Astrocyte of the cerebellum (primary cell): ENCODE measurements at regions not wholly inside any gene's neighbourhood (a gene's known extent, or its start where the extent isn't known, plus 50 kb on each side); places are given as distances from the start of the nearest gene placed in this dataset.

Experiments
- DNase-seq: peaks from one replicate; pipeline ENCODE4 v3.0.0-alpha.2; 2011; ENCODE audit warnings: low read depth
- H3K4me3 ChIP-seq: 2 replicates; pipeline ENCODE4 v1.5.1; 2011; ENCODE audit warnings: mild to moderate bottlenecking, low read depth, low read length, moderate library complexity
- in situ Hi-C: cut with HindIII; loops from 2 replicates; pipeline ENCODE4 v1.10.0; 2017; ENCODE audit warnings: low sequenced_read_pairs
- TF ChIP-seq, protein P1 (sequence below): IDR thresholded peaks from 2 replicates; pipeline ENCODE4 v1.5.1; 2012; ENCODE audit warnings: low read length, low read depth, moderate library complexity, mild to moderate bottlenecking; ENCODE audit errors: missing control alignments

DNA sequence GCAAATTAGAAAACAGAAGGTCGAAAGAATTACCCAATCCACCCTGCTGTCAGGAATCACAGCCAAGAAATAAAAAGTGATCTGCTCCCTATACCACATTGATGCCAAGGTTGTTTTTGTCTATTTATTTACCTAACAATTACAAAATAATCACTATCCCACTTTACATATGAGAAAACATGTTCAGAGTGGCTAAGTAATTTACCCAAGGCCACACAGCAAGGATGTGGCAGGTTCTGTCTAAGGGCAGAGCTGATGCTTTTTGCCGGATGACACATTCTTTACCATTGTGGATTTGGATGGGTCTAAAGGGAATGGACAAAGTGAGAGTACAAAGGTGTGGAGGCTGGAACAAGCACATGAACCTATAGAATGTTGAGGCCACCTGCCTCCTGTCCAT, 460.7 kb downstream of the INSC start:
- no peak for DNase-seq
- TF ChIP-seq, protein P1, sequence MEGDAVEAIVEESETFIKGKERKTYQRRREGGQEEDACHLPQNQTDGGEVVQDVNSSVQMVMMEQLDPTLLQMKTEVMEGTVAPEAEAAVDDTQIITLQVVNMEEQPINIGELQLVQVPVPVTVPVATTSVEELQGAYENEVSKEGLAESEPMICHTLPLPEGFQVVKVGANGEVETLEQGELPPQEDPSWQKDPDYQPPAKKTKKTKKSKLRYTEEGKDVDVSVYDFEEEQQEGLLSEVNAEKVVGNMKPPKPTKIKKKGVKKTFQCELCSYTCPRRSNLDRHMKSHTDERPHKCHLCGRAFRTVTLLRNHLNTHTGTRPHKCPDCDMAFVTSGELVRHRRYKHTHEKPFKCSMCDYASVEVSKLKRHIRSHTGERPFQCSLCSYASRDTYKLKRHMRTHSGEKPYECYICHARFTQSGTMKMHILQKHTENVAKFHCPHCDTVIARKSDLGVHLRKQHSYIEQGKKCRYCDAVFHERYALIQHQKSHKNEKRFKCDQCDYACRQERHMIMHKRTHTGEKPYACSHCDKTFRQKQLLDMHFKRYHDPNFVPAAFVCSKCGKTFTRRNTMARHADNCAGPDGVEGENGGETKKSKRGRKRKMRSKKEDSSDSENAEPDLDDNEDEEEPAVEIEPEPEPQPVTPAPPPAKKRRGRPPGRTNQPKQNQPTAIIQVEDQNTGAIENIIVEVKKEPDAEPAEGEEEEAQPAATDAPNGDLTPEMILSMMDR = no peak
- in situ Hi-C loops = no loop called here
- no peak overlapping the region for H3K4me3 ChIP-seq

DNA sequence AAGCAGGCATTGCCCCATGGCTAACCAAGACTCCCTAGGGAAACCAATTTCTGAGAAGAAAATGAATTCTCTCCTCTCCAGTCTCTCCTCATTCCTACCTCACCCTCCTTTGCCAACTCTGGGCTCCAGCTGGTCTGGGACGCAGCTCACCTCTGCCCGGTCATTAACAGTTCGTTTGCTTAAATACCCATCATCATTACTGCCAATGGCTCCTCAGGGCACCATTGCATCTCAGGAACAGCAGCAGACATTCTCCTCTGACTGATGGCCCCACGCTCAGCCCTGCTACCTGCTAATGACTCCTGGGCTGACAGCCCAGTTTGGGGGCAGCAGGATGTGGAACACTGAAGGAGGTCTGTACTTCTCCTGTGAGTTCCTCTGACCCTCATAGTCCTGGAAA, 462.0 kb downstream of the INSC start:
- TF ChIP-seq, protein P1 = no peak
- no peak for DNase-seq
- in situ Hi-C loops = no loop called here
- no peak overlapping the region for H3K4me3 ChIP-seq

DNA sequence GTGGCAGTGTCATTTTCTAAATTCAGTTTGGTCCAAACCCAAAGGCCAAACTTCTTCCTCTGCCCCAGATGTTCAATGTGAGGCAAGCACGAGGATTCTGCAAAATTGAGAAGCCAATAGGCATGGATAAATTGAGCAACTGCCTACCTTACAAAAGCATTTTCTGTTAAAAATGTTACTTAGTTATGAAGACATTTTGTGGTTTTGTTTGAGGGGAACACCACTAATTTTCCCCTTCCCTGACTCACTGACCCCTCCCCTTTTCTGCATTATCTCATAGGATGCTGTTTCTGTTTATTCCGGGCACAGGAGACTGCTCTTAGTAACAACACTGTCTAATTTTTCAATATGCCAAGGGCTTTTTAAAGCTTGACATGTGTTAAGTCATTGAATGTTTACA, 462.8 kb downstream of the INSC start:
- TF ChIP-seq, protein P1 = no peak
- DNase-seq = no peak
- no peak overlapping the region for H3K4me3 ChIP-seq
- in situ Hi-C loops = no loop called here

DNA sequence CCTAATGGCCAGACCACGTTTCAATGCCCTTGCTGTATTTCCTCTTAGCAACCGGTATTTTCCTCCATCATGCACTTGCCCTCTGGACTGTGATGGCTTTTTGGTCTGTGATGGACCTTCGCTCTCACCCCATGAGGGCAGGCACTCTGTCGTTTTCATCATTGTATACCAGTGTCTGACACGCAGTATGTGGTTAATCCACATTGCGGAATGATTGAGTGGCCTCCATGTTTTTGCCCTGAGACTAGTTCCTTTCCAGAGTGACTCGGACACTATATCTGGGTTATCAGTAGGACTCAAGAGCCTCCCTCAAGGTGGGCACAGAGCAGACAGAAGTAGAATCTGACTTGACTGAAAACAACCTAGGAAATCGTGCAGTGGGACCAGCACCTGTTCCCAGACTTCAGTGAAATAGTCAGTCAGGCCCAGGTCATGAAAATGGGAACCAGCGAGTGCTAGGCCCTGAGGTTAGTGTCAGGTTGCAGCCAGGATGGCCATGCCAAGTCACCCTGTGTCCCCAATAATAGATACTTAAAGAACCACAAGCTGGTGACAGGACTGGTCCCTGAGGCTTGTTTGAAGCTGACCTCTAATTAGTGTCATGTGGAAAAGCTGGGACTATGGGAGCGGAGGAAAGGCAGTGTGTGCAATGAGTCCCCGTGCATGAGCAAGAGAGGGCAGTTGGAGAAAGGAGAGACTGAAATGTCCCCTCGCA, 464.7 kb downstream of the INSC start:
- in situ Hi-C loops = no loop called here
- H3K4me3 ChIP-seq = no peak overlapping the region
- TF ChIP-seq, protein P1 = no peak
- DNase-seq = no peak

DNA sequence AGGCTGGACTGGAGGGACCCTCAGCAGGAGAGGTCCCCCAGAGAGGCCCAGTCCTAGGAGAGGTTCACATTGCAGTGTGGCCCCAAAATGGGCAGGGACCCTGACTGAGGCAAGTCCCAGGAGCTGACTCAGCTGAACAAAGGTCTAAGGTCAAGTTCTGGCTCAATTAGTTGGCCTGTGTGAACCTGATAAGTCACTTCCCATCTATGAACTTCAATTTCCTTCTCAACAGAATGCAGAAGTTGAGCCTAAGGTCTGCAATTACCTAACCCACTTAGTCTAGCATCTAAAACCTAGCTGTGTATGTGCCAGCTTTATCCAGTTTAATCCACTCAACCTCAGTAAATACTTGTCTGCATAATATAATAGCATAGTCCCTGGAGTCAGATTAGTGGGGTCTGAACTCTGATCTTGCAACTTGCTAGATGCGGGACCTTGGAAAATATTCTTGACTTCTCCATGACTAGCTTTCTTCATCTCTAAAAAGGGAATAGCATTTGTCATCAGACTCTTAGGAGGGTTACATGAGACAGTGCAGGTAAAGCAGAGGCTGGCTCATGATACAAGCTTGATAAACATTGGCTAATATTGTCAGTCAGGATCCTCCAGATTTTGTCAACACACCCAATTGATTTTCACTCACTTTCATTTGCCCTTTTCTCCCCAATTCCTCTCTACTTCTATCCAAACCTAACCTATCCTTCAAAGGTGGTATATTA, 465.5 kb downstream of the INSC start:
- no peak overlapping the region for H3K4me3 ChIP-seq
- DNase-seq = no peak
- in situ Hi-C loops = no loop called here
- TF ChIP-seq, protein P1 = no peak

DNA sequence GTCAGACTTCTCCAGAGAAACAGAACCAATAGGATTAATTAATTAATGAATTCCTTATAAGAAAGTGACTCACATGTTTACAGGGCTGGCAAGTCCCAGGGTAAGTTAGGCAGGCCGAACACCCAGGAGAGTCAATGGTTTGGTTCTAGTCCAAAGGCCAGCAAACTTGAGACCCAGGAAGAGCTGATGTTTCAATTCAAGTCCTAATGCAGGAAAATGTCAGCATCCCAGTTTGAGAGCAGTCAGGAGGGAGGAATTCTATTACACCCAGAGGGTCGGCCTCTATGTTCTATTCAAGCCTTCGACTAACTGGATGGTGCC, 466.0 kb downstream of the INSC start:
- TF ChIP-seq, protein P1 = no peak
- H3K4me3 ChIP-seq = no peak overlapping the region
- in situ Hi-C loops = no loop called here
- DNase-seq = no peak
